MM.1S (cell line): ENCODE measurements at regions not wholly inside any gene's neighbourhood (a gene's known extent, or its start where the extent isn't known, plus 50 kb on each side); places are given as distances from the start of the nearest gene placed in this dataset.

Experiments used
- DNase-seq: peaks from one replicate; pipeline ENCODE4 v3.0.0-alpha.2; 2015
- H2AFZ ChIP-seq: fragments of 300-600 bp; sonication (generic); 2 replicates; pipeline ENCODE4 v1.6.0; 2016; ENCODE audit warnings: antibody characterized with exemption, low read length
- H3F3A ChIP-seq: fragments of 300-600 bp; sonication (generic); 2 replicates; pipeline ENCODE4 v1.6.1; 2016; ENCODE audit warnings: mild to moderate bottlenecking, antibody characterized with exemption, low read length, moderate library complexity, mixed read lengths; ENCODE audit not compliant: insufficient read depth
- H3K27ac ChIP-seq: fragments of 300-600 bp; sonication (generic); 2 replicates; pipeline ENCODE4 v1.5.1; 2016; ENCODE audit warnings: mild to moderate bottlenecking, low read length
- H3K27me3 ChIP-seq: fragments of 300-600 bp; sonication (generic); replicated peaks from 2 replicates; pipeline ENCODE4 v1.6.0; 2016; ENCODE audit warnings: low read length; ENCODE audit not compliant: insufficient read depth
- H3K36me3 ChIP-seq: fragments of 300-600 bp; sonication (generic); replicated peaks from 2 replicates; pipeline ENCODE4 v1.6.1; 2016; ENCODE audit warnings: mild to moderate bottlenecking, low read length, mixed read lengths; ENCODE audit not compliant: insufficient read depth
- H3K4me1 ChIP-seq: fragments of 300-600 bp; sonication (generic); 2 replicates; pipeline ENCODE4 v1.6.1; 2016; ENCODE audit warnings: low read length, mixed read lengths
- H3K4me2 ChIP-seq: fragments of 300-600 bp; sonication (generic); 2 replicates; pipeline ENCODE4 v1.6.0; 2016; ENCODE audit warnings: low read depth, low read length
- H3K4me3 ChIP-seq: fragments of 300-600 bp; sonication (generic); 2 replicates; pipeline ENCODE4 v1.5.1; 2016; ENCODE audit warnings: low read length, mixed read lengths
- H3K79me2 ChIP-seq: fragments of 300-600 bp; sonication (generic); 2 replicates; pipeline ENCODE4 v1.6.1; 2016; ENCODE audit warnings: mixed run types, low read length, mixed read lengths
- H3K9ac ChIP-seq: fragments of 300-600 bp; sonication (generic); 2 replicates; pipeline ENCODE4 v1.6.1; 2016; ENCODE audit warnings: low read length, mixed read lengths
- H3K9me2 ChIP-seq: fragments of 300-600 bp; sonication (generic); replicated peaks from 2 replicates; pipeline ENCODE4 v1.6.1; 2016; ENCODE audit warnings: mild to moderate bottlenecking, low read length, mixed read lengths; ENCODE audit not compliant: insufficient read depth
- H3K9me3 ChIP-seq: fragments of 300-600 bp; sonication (generic); replicated peaks from 2 replicates; pipeline ENCODE4 v1.6.1; 2016; ENCODE audit warnings: mild to moderate bottlenecking, low read length, mixed read lengths; ENCODE audit not compliant: insufficient read depth
- H4K20me1 ChIP-seq: fragments of 300-600 bp; sonication (generic); 2 replicates; pipeline ENCODE4 v1.6.1; 2016; ENCODE audit warnings: mild to moderate bottlenecking, low read length, moderate library complexity, mixed read lengths; ENCODE audit not compliant: insufficient read depth
- EZH2 ChIP-seq: fragments of 300-600 bp; sonication (generic); optimal IDR thresholded peaks from 2 replicates; pipeline ENCODE3; 2017; ENCODE audit warnings: low read depth, mild to moderate bottlenecking, antibody characterized with exemption, low read length, mixed read lengths
- EZH2phosphoT487 ChIP-seq: fragments of 300-600 bp; sonication (generic); IDR thresholded peaks from 2 replicates; pipeline ENCODE4 v1.6.1; 2018; ENCODE audit warnings: antibody characterized with exemption, low read length
- TF ChIP-seq, protein P1 (sequence below): fragments of 300-600 bp; sonication (generic); IDR thresholded peaks from 2 replicates; pipeline ENCODE4 v1.5.1; 2016; ENCODE audit warnings: antibody characterized with exemption, low read length, mixed read lengths

- TF ChIP-seq EZH2 (no peak), EZH2phosphoT487 (no peak)
- TF ChIP-seq, protein P1, sequence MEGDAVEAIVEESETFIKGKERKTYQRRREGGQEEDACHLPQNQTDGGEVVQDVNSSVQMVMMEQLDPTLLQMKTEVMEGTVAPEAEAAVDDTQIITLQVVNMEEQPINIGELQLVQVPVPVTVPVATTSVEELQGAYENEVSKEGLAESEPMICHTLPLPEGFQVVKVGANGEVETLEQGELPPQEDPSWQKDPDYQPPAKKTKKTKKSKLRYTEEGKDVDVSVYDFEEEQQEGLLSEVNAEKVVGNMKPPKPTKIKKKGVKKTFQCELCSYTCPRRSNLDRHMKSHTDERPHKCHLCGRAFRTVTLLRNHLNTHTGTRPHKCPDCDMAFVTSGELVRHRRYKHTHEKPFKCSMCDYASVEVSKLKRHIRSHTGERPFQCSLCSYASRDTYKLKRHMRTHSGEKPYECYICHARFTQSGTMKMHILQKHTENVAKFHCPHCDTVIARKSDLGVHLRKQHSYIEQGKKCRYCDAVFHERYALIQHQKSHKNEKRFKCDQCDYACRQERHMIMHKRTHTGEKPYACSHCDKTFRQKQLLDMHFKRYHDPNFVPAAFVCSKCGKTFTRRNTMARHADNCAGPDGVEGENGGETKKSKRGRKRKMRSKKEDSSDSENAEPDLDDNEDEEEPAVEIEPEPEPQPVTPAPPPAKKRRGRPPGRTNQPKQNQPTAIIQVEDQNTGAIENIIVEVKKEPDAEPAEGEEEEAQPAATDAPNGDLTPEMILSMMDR: no peak
- Histone ChIP-seq H3K4me3 (no peak overlapping the region), H3K27me3 (no peaks in the 10 kb centered on the region), H3K4me1 (peaks cover 18% of the 10 kb centered on the region), H3K9ac (no peak overlapping the region), H3K9me3 (no peaks in the 10 kb centered on the region), H3K4me2 (no peak overlapping the region), H2AFZ (no peak overlapping the region), H3K79me2 (no peaks in the 10 kb centered on the region), H3K36me3 (no peaks in the 10 kb centered on the region), H3F3A (peaks cover 6% of the 10 kb centered on the region; the same call in 1 of the 2 replicates), H3K27ac (no peak overlapping the region), H4K20me1 (no peaks in the 10 kb centered on the region), H3K9me2 (no peaks in the 10 kb centered on the region)
- DNase-seq: no peak
Measured at GRCh38 chr4:42712854-42713253, 55.9 kb upstream of the ATP8A1 start.

DNA sequence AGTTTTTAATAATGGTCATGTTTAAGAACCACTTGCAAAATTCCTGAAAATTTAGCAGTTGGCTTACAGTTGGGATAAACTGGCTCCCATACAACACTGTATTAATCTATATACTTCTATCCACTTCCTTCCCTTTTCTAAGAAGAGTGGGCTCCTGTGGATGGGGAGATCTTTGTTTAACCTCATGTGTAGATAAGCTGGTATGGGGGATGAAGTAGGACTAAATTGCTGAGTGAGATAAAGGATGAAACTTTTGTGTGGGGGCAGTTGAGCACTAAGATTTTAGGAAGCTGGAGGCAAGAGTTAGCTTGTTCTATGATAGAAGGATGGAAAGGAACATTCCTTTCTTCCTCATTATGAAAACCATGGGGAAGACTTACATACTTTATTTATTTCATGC is 54.6 kb upstream of the ATP8A1 start:
- no peak for TF ChIP-seq EZH2phosphoT487
- Histone ChIP-seq H3K9ac (no peak overlapping the region), H3K4me2 (no peak overlapping the region), H3K36me3 (no peaks in the 10 kb centered on the region), H3F3A (peaks cover 6% of the 10 kb centered on the region; the same call in 1 of the 2 replicates), H3K27ac (no peak overlapping the region), H3K4me1 (peaks cover 18% of the 10 kb centered on the region), H3K27me3 (no peaks in the 10 kb centered on the region), H3K9me3 (no peaks in the 10 kb centered on the region), H3K79me2 (no peaks in the 10 kb centered on the region), H2AFZ (no peak overlapping the region), H3K9me2 (no peaks in the 10 kb centered on the region), H4K20me1 (no peaks in the 10 kb centered on the region), H3K4me3 (no peak overlapping the region)
- no peak for DNase-seq

GRCh38 chr4:42710761-42711160 is 53.9 kb upstream of the ATP8A1 start:
- peak overlapping the region; percentile 50; the same call in 1 of the 2 replicates for H2AFZ ChIP-seq
- H3K79me2 ChIP-seq: no peaks in the 10 kb centered on the region
- H3K27me3 ChIP-seq: no peaks in the 10 kb centered on the region
- H4K20me1 ChIP-seq: no peaks in the 10 kb centered on the region
- TF ChIP-seq EZH2phosphoT487 (no peak), EZH2 (no peak)
- TF ChIP-seq, protein P1: no peak
- no peak for DNase-seq
- no peak overlapping the region for H3K9ac ChIP-seq
- no peaks in the 10 kb centered on the region for H3K36me3 ChIP-seq
- H3K9me2 ChIP-seq: no peaks in the 10 kb centered on the region
- H3F3A ChIP-seq: peaks cover 6% of the 10 kb centered on the region; the same call in 1 of the 2 replicates
- H3K4me1 ChIP-seq: peaks cover 18% of the 10 kb centered on the region
- no peak overlapping the region for H3K27ac ChIP-seq
- peak overlapping the region; percentile 37; the same call in 1 of the 2 replicates for H3K4me2 ChIP-seq
- peak overlapping the region; percentile 4; the same call in 1 of the 2 replicates for H3K4me3 ChIP-seq
- H3K9me3 ChIP-seq: no peaks in the 10 kb centered on the region

DNA sequence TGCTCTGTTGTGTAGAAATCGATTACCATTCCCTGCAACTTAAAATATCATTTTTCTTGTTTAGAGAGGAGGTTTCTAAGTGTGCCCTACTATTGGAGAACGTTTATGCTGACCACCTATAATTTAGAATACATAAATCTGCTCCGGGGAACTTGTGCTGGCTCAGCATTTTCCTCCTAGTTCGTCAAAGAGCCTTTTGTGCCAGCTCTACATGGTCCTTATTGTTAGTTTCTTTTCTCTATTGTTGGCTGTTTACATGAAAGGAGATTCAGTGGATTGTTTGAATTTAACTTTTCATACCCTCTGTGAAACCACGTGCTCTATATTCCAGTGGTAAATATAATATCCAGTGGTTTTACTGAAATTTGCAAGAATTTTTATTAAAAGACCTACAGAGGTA is 53.4 kb upstream of the ATP8A1 start:
- H3K27ac ChIP-seq: no peak overlapping the region
- peak; percentile 68 for DNase-seq
- H3K4me3 ChIP-seq: peak overlapping the region; percentile 4; the same call in 1 of the 2 replicates

More for the DNA sequence above, 53.4 kb upstream of the ATP8A1 start:
- Histone ChIP-seq H3K4me1 (peaks cover 18% of the 10 kb centered on the region), H3K9ac (no peak overlapping the region), H3K36me3 (no peaks in the 10 kb centered on the region), H3K79me2 (no peaks in the 10 kb centered on the region), H2AFZ (peak overlapping the region; percentile 50), H3F3A (peaks cover 6% of the 10 kb centered on the region; the same call in 1 of the 2 replicates), H3K9me2 (no peaks in the 10 kb centered on the region), H3K4me2 (peak overlapping the region; percentile 37; the same call in 1 of the 2 replicates), H3K27me3 (no peaks in the 10 kb centered on the region), H3K9me3 (no peaks in the 10 kb centered on the region), H4K20me1 (no peaks in the 10 kb centered on the region)
- no peak for TF ChIP-seq EZH2phosphoT487
- no peak for TF ChIP-seq EZH2
- TF ChIP-seq, protein P1: no peak
